ENCODE measurements at regions not wholly inside any gene's neighbourhood (a gene's known extent, or its start where the extent isn't known, plus 50 kb on each side); places are given as distances from the start of the nearest gene placed in this dataset.

- no peak for TF ChIP-seq EZH2 (IDR thresholded peaks at IDR 0.05; ENCODE audit: borderline replicate concordance, low read length)
- no peak for TF ChIP-seq CTCF (conservative IDR thresholded peaks at IDR 0.05 in 1 of 2, IDR thresholded peaks at IDR 0.05 in 1 of 2; ENCODE audit: extremely low read depth in 1 of 2, insufficient read depth in 1 of 2, low read depth in 1 of 2, low read length in 2 of 2)
These were observed 753.0 kb upstream of the SGCG start for GRCh38 chr13:22427783-22428182.

Measured in mammary epithelial cell (primary cell).